Right ventricle myocardium superior (tissue), 1 donor: ENCODE measurements at regions not wholly inside any gene's neighbourhood (a gene's known extent, or its start where the extent isn't known, plus 50 kb on each side); places are given as distances from the start of the nearest gene placed in this dataset.

Experiments
- ATAC-seq: fragments of 200-7000 bp; cut with Tn5 transposase; one replicate; pipeline ENCODE4 v1.9.1; 2020; ENCODE audit warnings: mild to moderate bottlenecking; ENCODE audit not compliant: poor library complexity
- DNase-seq: peaks from one replicate; pipeline ENCODE4 v3.0.0-alpha.2; 2020
- intact Hi-C: fragments of 100-400 bp; cut with DNase I; formaldehyde crosslinking; loops from one replicate; pipeline ENCODE4 v1.11.2; 2022
- donor health status: DM: no; HTN: yes; CAD: no; lungs with severe emphysema.

- intact Hi-C loops: no loop called here
- no peak for ATAC-seq
- DNase-seq: no peak
Measured at GRCh38 chr21:35328856-35329455, 279.9 kb upstream of the RUNX1 start.

DNA sequence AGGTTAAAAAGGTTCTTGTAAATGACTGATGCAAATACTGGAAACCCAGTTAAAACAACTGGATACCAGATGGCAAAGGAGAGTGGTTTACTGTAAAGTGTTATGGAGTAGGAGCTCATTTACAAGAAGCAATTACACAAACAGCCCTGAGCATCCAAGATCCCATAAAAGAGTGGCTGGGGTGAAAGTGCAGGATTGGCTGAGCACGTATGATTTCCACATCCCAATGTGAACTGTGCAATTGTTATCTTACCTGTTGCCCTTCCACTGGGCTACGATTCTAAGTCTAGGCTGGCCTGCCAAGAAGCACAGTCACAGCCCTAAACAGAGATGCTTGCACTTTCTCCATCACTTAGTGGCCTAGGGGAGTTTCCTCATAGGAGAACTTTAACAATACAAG lies 277.6 kb upstream of the RUNX1 start:
- ATAC-seq (no peak), DNase-seq (no peak)
- intact Hi-C loops: no loop called here

GRCh38 chr21:35325953-35326352 lies 276.9 kb upstream of the RUNX1 start:
- DNase-seq (no peak), ATAC-seq (no peak)
- intact Hi-C loops: no loop called here

DNA sequence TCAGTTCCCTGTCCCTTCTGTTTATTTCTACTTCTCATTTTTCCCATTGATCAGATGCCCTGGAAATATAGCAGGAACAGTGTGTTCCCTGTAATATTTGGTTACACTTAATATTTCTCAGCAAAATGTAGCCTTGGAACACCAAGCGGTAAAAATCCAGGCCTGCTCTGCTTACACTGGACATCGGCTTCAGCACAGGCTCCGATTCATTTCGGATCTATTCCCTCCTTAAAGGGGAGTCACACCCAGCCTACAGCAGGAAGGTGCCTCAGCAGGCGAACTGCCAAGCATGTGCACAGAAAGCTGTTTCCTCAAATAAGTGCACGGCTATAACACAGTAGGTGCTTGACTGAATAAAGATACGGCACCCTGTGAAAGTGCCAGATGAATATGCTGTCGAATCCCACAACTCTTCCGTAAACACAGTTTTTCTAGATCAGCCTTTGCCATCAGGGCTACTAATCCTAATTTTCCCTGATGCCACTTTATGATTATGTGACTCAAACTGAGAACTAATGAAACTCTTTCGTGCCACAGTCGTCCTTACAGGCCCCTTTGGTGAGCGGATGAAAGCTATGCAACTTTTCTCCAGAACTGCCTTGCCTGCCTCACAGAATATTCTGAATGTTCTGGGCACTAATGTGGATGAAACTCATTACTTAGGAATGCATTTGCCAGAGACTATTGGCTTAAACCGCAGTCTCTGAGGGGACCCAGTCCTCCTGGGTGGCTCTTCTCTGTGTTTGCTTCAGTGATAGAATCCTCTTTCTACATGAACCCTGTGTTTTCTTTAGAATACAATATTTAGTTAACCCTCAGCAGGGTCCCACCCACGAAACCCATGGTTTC lies 275.5 kb upstream of the RUNX1 start:
- DNase-seq: peak; percentile 45
- peak; percentile 55 for ATAC-seq
- intact Hi-C loops: no loop called here

DNA sequence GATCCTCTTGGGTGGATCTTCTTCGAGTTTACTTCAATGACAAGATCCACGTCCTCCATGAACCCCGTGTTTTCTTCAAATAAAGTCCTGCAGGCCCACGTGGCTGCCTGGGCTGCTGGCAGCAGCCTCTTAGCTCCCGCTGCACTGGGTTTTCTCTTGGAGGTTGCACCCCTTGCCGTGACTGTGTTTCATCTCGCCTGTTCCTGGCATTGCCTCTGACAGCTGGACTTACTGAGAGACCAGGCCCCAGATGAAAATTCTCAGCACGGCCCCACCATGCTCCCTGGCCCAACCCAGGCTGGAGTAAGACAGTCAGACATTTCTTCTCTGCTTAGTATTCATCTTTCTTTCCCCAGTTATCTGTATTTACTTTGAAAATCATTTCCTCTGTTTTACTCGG lies 274.8 kb upstream of the RUNX1 start:
- ATAC-seq: peak; percentile 76
- peak; percentile 66 for DNase-seq
- intact Hi-C loops: no loop called here

DNA sequence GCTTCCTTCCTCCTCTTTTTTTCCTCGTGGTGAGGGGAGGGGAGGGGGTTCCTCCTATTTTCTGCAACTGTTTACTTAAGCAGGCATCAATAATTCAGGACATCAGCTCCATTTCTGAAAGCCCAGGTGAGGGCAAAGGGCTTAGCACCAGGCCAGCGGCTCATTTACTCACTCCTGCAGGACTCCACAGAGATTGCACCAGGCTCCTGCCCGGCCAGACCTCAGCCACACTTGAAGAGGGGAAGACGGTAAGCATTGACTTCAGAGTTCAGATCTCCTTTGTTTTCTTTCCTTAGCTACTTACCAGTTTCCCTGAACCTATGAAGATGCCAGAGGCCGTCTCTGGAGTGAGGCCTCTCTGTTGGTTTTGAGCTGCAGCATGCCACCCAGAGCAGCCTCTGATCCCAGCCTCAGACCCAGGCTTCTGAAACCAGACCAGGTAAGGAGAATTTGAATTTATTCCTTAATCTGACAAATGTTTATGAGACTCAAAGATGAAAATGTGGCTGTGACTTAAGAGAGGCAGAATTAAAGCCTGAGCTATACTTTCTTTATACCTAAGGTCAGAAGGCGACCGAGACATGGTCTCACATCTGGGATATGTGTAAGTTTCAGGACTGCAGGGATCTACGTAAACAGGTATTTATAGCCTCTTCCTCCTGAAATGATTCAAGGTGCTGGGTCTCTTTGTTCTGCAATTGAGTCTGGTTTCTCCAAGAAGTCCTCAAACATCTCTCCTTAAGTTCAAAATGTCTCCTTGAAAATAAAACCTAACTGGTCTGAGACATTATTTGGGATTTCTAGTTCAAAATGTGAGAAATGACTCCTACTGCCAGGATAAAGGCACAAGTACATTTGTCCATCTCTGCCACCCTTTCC lies 272.5 kb upstream of the RUNX1 start:
- no peak for DNase-seq
- ATAC-seq: no peak
- intact Hi-C loops: no loop called here

- DNase-seq (no peak), ATAC-seq (no peak)
- intact Hi-C loops: no loop called here
Measured at GRCh38 chr21:35319684-35320283, 270.7 kb upstream of the RUNX1 start.

DNA sequence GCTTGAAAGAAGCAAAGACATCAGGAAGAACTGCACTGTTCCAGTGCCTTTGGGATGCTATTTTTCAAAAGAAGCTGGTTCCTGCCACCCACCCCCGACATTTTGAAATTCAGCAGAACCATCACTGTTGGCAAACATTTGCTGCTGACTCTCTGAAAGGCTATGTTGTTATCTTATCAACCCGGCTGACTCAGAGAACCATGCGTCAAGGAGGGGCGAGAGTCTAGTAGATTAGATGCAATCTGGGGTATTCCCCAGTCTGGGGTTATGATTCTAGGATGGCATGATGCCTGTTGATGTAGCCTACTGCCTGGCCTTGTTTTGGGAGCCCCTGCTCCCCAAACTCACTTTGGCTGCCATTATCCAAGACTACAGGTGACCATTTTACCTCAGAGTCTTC lies 267.8 kb upstream of the RUNX1 start:
- DNase-seq: no peak
- ATAC-seq: no peak
- intact Hi-C loops: no loop called here

DNA sequence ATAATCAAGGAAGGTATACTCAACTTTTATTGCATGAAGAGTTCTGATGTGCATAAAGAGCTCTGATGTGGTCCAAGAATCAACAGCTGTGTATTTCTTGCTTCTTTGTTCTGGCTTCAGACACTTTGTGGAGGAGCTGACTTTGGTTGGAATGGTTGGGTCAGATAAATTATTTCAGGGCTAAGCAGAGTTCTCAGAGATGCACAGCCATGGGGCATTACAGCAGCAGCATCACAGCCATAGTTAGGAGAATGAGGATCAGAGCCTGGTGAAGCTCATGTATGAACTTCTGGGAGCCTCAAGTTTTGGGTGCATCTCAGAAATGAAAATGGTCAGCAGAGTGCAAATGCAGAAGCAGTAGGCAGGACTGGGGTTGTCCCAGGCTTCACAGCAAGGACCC lies 267.4 kb upstream of the RUNX1 start:
- no peak for DNase-seq
- ATAC-seq: no peak
- intact Hi-C loops: no loop called here

- DNase-seq (no peak), ATAC-seq (peak; percentile 68)
- intact Hi-C loops: no loop called here
Measured at GRCh38 chr21:35314857-35315582, 265.9 kb upstream of the RUNX1 start.

DNA sequence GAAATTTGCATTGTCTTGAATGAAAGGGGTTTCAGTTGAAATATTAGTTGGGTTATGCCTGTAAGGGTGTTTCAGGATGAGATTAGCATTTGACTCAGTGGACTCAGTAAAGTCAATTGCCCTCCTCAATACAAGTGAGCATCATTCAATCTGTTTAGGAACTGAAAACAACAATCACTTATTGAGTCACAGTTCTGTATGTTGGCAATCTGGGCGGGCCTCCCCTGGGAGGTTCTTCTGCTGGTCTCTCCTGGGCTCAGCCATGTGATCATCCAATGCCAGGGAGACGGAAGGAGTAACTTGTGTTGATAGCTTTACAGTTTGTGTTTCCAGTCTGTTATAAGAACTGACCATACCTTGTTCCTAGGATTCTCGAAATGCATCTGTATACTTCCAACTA lies 262.9 kb upstream of the RUNX1 start:
- intact Hi-C loops: no loop called here
- DNase-seq (no peak), ATAC-seq (no peak)

DNA sequence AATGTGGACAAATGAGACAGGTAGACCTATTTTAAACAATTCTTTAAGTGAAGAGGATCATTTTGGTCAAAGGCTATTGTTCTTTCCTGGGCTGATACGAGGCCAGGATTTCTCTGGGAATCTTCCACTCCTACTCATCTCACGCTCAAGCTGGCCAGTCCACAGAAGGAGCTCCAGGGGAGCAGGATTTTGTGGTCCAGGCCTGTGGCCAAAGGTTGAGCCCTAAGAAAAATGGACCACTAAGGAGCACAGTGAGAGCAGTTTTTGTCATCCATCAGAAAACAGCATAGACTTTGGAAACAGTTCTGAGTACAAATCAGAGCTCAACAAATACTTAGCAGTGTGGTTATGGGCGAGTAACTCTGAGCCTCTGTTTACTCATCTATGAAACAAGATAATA lies 260.2 kb upstream of the RUNX1 start:
- intact Hi-C loops: no loop called here
- ATAC-seq (no peak), DNase-seq (no peak)

- ATAC-seq (no peak), DNase-seq (no peak)
- intact Hi-C loops: no loop called here
Measured at GRCh38 chr21:35303085-35303484, 254.0 kb upstream of the RUNX1 start.

DNA sequence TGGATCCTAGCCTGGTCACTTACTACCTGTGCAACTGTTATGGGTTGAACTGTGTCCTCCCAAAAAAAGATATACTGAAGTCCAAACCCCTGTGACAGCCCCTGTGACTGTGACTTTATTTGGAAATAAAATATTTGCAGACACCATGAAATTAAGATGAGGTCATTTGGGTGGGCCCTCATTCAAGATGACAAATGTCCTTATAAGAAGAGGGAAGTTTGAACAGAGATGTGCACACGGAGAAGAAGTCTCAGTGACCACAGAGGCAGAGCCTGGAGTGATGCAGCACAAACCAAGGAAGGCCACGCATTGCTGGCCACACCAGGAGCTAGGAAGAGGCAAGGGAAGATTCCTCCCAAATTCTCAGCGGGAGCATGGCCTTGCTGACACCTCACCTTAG lies 249.7 kb upstream of the RUNX1 start:
- intact Hi-C loops: no loop called here
- ATAC-seq (no peak), DNase-seq (no peak)

- intact Hi-C loops: no loop called here
Measured at GRCh38 chr21:35297665-35298064, 248.6 kb upstream of the RUNX1 start.

DNA sequence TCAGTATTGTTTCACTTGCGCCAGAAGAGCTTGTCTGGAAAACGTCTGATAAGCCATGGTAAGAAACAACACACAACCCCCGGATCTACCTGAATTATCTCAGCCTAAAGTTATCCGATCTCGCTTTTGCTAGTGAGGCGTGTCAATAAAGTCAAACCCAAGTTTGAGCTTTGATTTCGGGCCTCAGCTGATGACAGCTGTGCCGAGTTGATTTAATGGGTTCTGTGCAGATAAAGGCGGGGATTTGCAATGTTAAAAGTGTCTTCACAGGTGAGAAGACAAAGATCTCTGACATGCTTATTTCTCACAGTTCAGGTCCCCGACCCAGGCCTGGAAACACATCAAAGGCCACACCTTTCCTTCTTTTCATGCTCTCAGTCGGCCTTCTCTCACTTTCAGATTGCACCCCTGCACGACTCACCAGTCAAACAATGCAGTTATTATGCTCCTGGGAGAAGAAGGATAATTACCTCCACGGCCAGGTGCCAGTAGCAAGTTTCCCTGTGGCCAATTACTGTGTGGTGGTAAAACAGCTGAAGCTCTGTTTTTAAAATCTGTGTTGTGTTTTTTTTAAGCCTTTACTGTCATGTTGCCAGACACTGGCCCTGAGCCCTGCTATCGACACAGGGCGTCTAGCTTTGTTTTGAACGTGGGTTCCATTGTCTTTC lies 245.3 kb upstream of the RUNX1 start:
- ATAC-seq (no peak), DNase-seq (no peak)
- intact Hi-C loops: no loop called here

More at GRCh38 chr21:35297665-35298064, 248.6 kb upstream of the RUNX1 start:
- DNase-seq (no peak), ATAC-seq (no peak)

- no peak for DNase-seq
- ATAC-seq: no peak
- intact Hi-C loops: no loop called here
Measured at GRCh38 chr21:35291973-35292627, 243.0 kb upstream of the RUNX1 start.

- intact Hi-C loops: no loop called here
Measured at GRCh38 chr21:35291034-35291433, 241.9 kb upstream of the RUNX1 start.

More at GRCh38 chr21:35291034-35291433, 241.9 kb upstream of the RUNX1 start:
- ATAC-seq (no peak), DNase-seq (no peak)
